Islet of Langerhans (tissue), 1 donor: ENCODE measurements at regions not wholly inside any gene's neighbourhood (a gene's known extent, or its start where the extent isn't known, plus 50 kb on each side); places are given as distances from the start of the nearest gene placed in this dataset.

ENCODE experiments used
- FAIRE-seq: peaks from one replicate; lab custom pipeline; 2011; peaks lifted over from hg19 to GRCh38; lab: Jason Lieb, UNC

DNA sequence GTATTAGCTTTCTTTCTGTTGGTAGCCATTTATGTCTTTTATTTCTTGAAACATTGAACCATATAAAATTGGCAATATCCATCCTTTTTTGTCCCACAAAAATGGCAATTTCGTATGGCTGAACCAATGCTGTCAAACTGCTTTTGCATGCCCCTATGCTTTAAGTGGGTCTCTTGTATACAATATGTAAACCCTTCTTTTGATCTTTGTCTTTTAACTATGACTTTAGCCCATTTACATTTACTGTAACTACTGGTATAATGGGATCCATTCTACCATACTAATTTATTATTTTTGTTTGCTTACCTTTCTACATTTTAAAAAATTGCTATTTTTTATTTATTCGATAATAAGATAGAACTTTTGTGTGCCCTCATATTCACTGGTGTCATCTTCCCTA is 93.4 kb downstream of the TENT4A start:
- no peak for FAIRE-seq

DNA sequence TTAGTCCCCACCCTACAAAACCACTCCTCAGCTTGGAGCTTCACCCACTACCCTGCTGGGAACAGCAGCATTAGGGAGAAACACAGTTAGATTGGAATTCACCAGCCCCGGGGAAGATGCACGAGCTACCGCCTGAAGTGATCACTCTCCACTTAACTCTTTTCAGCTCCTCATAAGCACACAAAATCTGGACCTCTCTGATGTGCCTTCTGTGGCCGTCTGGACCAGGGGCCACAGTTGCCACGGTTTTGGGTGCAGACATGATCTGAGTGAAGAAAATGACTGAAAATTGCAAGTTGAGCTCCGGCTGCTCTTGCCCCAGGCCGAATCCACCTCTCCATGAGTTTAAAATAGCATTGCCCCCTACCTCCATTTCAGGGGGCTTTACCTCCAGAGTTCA is 95.2 kb downstream of the TENT4A start:
- FAIRE-seq: no peak

DNA sequence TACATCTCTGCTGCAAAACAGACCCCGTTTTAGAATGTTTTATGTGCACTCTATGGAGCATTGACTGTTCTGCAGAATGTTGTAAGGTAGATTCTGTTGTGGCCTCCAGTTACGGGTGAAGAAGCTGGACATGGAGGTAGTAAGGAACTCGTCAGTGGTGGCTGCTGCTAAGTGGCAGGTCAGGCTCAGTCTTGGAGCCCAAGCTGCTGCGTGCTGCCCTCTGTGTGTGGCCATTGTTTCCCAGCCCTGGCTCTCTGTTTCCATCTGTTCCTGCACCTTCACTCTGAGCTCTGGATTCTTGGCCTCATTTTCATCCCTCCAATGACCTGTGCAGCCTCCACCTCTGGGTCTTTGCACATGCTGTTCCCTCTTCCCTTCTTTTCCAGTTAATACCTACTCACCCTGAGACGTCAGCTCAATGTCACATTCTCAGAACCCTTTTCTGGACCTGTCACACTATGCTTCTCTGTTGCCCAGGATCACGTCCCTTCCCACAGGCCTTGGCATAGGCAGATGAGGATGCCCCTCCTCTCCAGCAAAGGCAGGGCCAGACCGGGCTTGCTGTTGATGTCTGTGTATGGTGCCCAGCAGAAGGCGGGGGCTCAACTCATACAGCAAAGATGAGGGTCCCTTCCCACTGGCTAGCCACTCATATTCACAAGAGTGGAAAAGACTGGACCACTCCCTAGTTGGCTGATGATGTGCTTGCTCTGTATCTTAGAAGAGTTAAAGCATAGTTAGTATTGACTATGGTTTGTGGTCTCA is 97.6 kb downstream of the TENT4A start:
- no peak for FAIRE-seq

DNA sequence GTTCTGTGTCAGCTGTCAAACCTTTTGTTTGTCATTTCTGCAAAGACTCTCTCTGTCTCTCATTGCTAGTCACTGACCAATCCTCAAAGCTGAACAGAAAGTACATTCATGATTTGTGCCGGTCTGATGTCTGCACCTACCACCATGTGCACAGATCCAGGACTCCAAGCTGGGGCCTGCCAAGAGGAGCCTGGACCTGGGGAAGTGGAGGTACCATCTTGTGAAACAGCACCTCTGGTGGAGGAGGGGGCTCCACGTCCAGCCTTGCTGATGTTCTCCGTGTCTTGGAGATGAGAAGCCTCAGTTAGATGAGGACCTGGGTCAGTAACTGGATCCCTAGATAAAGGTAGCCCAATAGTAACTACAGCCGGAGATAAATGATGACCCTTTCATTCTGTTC is 98.9 kb downstream of the TENT4A start:
- FAIRE-seq: no peak

DNA sequence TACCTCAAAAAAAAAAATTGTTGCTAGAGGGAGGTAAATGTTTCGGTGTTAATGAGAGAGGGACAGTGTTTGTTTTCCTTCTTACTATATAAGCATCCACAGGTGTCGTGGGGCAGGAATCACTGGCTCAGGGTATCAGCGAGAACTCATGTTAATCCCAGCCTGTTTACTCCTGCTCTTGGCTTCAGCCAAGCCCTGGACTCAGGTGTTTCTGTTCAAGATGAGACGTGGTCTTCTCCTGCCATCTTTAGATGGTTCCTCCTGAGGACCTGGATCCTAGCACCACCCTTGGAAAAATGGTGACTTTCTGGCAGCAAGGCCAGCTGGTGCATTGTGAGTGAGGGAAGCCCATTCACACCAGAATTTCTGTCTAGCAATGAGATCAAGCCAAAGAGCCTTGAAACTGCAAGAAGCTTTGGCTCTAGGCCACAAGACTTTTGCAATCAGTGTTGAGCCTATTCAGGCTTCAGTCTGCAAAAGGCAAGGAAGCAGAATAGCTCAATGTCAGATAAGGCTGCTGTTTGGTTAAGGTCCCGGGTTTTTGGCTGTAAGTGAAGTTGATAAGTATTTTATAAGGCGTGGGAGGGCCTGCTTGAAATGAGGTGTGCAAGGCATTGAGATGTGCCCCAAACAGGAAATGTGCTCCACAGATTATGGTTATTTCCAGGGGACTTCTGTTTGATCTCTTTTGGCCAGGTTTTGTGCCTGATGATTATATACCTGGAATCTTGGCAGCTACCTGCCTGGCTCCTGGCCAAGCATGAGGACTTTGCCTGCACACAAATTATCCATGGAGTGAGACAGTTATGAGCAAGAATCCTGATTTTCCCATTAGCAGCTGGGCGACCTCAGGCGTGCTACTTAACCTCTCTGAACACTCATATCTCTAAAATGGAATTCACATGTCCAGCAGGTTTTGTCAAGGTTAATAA is 99.8 kb downstream of the TENT4A start:
- no peak for FAIRE-seq

DNA sequence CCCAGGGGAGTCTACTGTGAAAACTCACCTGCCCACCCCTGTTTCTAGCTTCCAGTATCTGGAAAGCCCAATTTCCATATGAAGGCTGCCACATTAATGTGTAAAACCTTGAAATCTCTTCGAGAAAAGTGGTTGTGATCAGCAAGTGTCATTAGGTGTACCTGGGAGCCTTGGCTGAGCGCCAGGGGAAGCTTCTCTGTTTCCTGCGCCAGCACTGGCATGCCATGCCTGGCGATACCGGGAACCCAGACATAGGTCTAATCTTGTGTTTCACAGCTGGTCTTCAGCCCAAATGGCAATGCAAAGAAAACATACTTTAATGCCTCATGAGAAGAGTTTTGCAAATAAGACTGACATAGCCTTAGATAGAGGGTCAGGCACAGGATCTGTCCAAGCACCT is 101.6 kb downstream of the TENT4A start:
- FAIRE-seq: no peak

DNA sequence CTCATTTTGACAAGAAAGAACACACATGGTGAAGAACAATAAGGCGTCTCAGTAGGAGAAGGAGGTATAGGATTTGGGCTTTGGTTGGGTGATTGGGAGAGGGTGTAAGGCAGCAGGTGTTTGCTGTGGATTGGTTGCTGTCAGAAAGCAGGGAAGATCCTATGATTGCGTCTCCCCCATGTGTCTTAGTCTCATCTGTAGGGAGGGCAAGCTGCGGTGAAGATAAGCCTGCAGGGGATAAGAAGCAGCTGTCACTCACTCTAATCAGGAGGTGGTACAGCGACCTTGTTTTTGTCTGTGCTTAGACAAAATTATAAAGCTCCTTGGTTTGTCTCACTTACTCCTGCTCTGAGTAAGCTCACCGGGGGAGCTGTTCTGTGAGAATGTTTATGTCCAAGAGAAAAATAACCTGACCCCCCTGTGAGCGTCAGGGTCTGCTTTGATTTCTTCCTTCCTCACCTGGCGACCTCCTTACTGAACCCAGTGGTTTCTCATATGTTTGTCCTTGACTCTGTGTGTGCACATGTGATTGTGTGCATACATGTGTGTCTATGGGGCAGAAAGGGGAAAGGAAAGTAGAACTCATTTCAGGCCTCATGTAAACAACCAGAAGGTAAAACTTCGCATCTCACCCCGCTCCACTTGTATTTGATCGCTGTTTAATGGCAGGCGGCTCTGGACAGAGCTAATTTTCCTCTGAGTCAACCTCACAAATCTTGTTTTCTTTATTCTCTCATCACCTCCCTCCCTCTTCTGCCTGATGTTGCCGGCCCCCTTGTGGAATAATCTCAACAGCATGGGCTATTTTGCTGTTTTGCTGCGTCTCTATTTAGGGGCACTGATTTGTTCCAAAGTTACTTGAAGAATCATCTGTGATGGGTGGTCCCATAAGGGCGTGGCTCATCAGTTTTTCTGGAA is 105.6 kb downstream of the TENT4A start:
- FAIRE-seq: no peak

DNA sequence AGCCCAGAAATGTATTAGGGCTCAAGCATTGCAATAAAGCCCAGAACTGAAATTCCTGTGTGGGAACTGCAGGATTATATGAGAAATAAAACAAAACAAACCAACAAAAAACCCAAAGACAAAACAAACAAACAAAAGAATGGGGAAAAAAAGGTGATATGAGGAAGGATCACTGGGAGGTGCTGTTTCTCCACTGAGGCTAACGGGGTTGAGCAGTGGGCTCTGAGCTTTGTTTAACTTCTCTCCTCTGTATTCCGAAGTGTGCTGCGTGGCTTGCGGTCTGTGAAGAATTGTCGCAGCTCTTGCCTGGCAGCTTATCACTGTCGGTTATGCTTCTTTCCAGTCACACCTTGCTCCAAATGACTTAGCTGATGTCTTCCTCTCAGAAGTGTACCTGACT is 106.3 kb downstream of the TENT4A start:
- FAIRE-seq: no peak

DNA sequence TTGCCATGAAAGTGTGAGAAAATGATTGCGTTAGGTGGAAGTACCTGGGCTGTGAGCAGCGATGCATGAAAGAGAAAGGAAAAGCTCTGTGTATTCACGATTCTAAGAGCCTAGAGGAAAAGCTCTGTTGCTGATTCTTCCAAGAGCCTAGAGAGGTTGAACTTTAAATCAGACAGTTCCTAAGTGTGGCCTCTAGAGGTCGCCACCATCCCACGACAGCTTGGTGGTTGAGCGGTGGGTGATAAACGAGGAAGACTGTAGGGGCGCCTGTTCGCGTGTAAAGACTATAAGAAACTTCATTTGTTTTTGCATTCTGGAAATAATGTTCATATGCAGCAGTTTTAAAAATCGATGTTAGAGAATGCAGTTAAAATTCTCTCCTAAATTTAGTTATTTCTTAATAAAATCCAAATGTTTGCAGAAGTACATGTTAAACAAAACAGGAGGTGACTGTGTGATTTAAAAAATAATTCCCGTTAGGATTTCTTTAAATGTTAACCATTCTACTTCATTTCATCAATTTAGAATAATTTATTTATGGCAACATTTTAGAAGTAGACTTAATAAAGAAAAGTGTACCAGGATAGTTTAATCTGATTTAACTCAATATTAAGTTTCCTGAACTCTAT is 107.7 kb downstream of the TENT4A start:
- no peak for FAIRE-seq

DNA sequence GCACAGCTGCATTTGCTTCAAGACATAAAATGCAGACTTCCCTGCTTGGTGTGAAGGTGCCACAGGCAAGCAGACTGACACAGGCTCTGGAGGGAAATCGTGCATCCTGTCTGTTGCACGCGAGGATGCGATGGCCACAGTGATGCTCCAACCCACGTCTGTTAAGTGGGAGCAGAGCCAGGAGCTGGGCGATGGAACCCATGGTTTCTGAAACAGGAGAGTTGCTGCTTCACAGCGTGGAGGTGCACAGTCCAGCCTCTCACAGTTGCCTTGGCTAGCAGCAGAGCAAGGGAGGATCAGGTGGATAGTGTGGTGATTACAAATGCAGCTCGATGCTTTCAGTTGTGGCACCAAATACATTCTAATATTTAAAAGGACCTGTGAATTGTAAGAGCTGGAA is 108.8 kb downstream of the TENT4A start:
- FAIRE-seq: no peak

DNA sequence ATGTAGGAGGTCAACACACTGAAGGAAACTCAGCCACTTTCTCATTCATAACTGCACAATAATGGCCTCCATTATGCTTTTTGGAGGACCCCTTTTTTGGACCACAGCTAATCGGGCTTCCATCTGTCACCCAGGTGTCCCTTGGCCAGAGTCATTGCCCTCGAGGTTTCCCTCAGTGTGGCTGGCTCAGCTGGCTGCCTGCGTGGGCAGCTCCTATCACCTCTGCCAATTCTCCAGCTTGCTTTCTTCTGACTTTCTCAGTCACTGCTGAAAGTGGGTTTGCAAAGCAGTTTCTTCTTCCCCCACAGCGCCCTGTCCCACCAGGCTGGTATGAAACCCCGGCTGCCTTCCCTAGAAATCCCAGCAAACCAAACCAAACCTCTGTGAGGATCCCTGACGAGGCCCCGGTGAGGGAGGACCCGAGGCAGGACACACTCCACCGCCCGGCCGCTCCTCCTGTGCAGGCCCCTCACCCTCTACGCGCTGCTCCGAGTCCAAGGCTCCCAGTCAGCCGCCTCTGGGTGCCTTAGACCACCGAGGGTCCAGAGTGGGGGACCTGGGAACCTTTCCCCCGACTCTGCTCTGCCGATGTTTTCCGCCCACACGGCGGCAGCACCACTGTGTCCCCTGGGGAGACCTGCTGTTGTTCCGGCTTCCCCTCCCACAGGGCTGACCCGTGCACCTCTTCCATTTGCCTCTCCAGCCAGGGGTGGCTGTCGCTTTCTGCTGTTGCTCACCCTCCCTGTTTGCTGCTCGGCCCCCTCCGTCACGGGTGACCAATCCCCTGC is 109.5 kb downstream of the TENT4A start:
- FAIRE-seq: no peak

DNA sequence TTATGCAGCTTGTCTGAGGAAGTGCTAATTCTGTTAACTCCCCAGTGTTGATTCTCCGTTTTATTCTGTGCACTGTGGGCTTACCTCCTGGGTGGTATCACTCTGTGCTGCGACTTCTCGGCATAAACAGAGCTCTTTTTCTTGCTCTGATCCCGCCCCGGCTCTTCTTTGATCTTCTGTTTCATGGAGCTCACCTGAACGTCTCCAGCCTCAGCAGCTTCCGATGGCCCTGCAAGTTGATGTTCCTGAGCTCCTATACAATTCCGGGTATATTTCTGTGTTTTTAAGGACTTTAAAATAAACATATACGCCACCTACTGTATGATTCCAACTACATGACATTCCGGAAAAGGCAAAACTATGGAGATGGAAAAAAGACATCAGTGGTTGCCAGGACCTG is 110.8 kb downstream of the TENT4A start:
- FAIRE-seq: no peak

DNA sequence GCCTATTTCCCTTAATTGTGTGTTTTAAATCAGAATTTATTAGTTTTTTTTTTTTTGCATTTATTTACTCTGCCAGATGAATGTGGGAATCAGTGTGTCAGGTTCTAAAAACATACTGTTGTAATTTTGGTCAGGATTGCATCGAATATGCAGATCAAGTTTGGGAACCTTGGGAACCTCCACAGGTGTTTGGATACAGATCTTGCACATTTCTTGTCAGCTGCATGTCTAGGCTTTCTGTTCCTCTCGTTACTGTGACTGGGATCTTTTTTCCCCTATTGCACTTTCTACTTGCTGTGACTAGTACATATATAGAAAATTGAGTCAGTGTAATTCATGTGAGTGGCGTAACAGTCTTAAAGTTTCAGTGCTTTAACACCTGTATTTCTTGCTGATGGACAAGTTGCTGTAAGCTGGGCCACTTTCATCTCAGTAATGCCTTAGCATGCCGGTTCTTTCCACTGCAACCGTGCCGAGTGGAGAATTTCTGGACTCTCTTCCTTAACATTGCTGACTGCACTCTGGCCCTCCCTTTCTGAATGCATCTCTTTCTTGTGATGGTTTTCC is 112.5 kb downstream of the TENT4A start:
- FAIRE-seq: no peak

DNA sequence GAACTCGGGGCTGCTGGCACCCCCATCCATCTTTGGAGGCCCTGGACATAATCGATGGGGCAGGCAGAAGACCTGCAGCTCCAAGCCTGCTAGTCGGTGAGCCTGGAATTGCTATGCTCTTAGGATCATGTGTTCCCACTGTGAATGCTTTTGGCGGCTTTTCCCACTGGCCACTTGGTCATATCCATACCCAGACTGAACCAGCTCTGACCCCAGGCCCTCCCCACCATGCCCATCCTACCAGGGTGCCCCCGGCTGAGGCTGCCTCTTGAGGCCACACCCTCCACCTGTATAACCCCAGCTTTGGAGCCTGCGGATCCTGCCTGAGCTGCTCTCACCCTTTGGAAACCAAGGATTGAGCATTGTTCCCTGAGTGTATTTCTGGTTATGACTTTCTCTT is 113.5 kb downstream of the TENT4A start:
- FAIRE-seq: no peak

DNA sequence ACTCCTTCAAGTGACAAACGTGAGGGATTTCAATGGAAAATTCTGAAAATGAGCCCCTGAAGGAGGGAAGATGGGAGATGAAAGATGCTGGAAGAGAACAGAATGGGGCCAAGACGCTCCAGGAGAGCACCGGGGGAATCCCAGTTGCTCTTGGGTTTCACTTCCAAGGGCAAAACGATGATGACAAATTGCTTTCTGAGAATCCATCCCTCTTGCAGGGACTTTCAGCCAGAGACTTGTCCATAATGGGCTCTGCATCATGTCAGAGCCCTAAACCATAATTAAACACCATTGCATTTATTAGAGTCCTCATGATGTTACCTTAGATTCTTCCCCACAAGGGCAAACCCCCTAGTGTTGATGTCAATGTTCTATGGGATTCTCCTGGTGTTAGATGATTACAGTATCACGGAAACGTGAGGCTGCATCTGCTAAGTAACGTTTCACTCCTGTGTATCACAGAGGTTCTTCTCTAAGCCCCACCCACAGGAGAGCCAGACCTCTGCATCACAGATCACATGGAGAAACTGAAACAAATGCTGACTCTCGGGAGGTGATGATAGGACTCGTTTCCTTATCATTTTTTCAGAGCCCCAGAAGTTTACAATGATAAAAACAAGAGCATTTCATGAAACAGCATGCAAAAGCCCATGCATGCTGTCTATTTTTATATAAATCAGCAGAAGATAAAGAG is 114.4 kb downstream of the TENT4A start:
- no peak for FAIRE-seq

DNA sequence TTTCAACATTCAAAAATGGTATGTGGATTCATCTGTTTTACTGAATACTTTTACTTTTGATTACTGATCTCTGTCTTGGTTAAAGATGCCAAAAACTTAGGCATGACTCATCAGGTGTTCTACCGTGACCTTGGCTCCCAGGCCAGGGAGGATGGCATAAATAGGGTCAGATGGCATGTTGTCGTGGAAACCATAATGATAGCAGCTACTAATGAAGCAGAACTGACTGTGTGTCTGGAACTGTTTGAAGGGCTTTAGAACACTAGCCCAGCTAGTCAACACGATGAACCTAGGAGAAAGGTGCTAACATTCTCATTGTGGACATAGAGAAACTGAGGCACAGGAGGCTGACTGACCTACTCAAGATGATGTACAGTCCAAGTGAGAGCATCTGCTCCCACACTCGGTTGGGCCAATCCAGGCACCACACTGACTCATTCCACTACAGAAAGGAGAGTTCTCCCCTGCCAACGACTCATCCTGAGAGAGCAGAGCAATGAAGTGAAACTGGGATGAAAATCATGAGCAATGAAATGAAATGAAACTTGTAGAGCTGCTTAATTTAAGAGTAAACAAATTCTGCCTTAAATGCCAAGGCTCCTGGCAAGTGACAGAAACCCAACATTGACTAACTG is 116.0 kb downstream of the TENT4A start:
- FAIRE-seq: no peak

DNA sequence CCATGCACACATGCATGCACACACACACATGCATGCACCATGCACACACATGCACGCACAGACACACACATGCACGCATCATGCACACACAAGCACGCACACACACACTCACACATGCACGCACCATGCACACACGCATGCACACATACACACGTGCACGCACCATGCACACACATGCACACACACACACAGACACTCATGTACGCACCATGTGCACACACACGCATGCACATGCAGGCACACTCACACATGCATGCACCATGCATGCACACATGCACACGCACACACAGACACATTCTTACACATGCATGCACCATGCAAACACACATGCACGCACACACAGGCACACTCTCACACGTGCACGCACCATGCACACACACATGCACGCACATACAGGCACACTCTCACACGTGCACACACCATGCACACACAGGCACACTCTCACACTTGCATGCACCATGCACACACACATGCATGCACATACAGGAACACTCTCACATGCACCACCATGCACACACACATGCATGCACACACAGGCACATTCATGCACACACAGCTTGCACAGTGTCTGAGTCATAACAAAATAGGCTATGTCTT is 117.5 kb downstream of the TENT4A start:
- no peak for FAIRE-seq

DNA sequence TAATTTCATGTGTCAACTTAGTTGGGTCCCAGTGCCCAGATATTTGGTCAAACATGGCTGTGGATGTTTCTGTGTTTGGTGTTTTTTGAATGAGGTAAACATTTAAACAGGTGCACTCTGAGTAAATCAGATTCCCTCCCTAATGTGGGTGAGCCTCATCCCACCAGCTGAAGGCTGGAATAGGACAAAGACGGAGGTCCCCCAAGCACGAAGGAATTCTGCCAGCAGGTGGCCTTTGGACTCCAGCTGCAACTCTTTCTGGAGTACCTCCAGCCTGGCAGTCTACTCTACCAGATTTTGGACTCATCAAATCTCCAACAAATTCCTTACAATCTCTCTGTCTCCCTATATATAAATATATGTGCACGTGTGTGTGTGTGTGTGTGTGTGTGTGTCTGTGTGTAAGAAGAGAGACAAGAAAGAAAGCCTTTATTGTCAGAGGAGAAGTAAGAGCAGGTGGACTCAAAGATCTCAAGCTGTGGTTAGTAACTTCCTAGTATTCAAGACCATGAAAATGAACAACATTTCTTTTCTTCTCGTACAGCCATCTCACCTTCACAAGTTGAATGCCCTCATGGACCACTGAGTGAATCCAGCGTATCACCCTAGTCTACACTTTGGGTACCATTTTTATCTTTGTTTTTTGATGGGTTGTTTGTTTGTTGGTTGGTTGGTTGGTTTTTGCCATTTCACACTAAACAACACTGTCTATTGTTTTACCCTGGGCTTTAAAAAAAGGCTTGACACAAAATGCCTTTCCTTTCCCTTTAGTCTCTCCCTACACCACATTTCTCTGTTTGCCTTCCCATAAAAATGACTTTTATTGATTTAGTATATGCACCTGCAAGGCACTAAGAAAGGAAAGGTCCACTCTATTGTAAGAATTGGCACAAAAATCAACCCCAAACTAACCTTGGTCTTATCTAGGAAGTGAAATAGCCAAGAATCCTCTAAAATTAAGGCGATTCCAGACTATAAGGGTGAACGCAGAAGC is 118.7 kb downstream of the TENT4A start:
- FAIRE-seq: no peak
